ENCODE measurements at regions not wholly inside any gene's neighbourhood (a gene's known extent, or its start where the extent isn't known, plus 50 kb on each side); places are given as distances from the start of the nearest gene placed in this dataset.

DNA sequence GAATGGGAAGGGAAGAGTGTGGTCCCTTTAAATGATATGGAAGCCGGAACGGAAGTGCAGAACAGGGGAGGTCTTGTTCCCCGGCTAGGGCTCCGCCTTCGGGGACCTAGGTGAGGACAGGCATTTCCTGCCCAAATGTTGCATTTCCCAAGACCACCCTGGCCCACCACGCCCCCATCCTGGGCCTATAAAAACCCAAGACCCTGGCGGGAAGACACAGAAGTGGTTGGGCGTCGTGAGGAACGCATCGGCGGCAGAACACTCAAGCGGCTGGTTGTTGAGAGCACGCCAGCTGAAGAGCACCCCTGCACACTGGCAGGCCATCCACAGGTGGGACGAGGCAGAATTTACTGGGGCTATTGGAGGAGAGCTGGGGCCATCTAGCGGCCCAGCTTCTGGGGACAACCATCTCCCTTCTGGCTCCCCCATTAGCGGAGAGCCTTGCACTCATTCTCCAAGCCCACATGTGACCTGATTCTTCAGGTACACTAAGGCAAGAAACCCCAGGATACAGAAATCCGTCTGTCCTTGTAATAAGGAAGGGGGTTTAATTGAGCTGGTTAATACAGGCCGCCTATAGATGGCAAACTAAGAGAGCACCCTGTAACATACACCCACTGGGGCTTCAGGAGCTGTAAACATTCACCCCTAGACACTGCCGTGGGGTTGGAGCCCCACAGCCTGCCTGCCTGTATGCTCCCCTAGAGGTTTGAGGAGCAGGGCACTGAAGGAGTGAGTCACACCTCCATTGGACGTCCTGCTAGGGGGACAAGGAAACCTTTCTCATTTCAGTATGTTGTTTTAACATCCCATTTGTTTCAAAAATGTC is 1327.9 kb downstream of the BRINP3 start:
- Histone ChIP-seq H3K9ac (ENCODE audit: insufficient read length) (no peak overlapping the region), H3K36me3 (ENCODE audit: insufficient read depth, low read length) (no peaks in the 10 kb centered on the region), H3K4me3 (no peak overlapping the region), H3K27ac (no peak overlapping the region), H3K9me3 (ENCODE audit: low read depth, low read length) (no peaks in the 10 kb centered on the region)
- TF ChIP-seq EZH2 (IDR thresholded peaks at IDR 0.05), result no peak
- TF ChIP-seq FOXP2 (optimal IDR thresholded peaks at IDR 0.05; ENCODE audit: control extremely low read depth, extremely low read length, insufficient read depth), result no peak
- DNase-seq (ENCODE audit: low read depth, low spot score), result no peak

DNA sequence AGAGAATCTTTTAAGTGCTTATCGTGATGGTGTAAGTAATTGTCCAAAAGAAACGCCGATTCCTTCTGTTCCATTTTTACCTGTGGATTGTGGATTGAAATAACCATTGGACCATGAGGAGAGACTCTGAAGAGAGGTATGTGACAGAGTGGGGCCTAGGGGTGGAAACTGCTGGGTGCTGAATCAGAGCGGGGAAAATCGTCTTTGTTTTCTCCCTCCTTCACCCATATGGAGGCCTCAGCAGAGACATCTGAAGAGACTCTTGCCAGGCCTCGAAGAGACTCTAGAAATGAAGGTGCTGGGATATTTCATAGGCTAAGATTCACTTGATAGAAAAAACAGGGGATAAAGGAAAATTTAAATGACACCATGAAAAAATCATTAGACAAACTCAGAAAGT is 1327.0 kb downstream of the BRINP3 start:
- no peak overlapping the region for H3K9ac ChIP-seq (ENCODE audit: insufficient read length)
- TF ChIP-seq POLR2AphosphoS5 (IDR thresholded peaks at IDR 0.05; ENCODE audit: borderline replicate concordance, low read depth, low read length) (no peak), FOXP2 (optimal IDR thresholded peaks at IDR 0.05; ENCODE audit: control extremely low read depth, extremely low read length, insufficient read depth) (no peak), EZH2 (IDR thresholded peaks at IDR 0.05) (no peak)
- DNase-seq (ENCODE audit: low read depth, low spot score), result no peak

DNA sequence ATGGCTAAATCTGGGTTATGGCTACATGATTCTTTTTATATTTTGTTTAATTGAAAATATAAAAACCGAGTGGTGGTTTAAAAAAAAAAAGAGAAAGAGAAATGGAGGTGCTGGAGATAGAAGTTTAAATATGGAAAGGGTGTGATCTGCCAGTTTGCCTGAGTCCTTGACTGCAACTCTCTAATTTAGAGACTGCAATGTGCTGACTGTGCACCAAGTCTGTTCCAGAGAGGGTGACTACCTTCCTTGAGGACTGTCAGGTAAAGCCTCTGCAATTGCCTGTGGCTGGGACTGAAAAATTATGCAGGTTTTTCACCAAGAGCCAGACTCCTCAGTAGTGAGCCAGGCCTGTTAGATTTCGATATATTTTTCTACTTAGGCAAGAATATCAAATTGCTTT is 1326.3 kb downstream of the BRINP3 start:
- DNase-seq (ENCODE audit: low read depth, low spot score), result no peak
- Histone ChIP-seq H3K36me3 (ENCODE audit: insufficient read depth, low read length) (no peaks in the 10 kb centered on the region), H3K27ac (no peak overlapping the region), H3K9ac (ENCODE audit: insufficient read length) (no peak overlapping the region), H3K4me3 (no peak overlapping the region), H3K9me3 (ENCODE audit: low read depth, low read length) (no peaks in the 10 kb centered on the region)
- TF ChIP-seq POLR2AphosphoS5 (IDR thresholded peaks at IDR 0.05; ENCODE audit: borderline replicate concordance, low read depth, low read length), result no peak
- no peak for TF ChIP-seq EZH2 (IDR thresholded peaks at IDR 0.05)
- no peak for TF ChIP-seq FOXP2 (optimal IDR thresholded peaks at IDR 0.05; ENCODE audit: control extremely low read depth, extremely low read length, insufficient read depth)

More for the DNA sequence above, 1327.0 kb downstream of the BRINP3 start:
- Histone ChIP-seq H3K27ac (no peak overlapping the region), H3K9me3 (ENCODE audit: low read depth, low read length) (no peaks in the 10 kb centered on the region), H3K4me3 (no peak overlapping the region), H3K36me3 (ENCODE audit: insufficient read depth, low read length) (no peaks in the 10 kb centered on the region)

DNA sequence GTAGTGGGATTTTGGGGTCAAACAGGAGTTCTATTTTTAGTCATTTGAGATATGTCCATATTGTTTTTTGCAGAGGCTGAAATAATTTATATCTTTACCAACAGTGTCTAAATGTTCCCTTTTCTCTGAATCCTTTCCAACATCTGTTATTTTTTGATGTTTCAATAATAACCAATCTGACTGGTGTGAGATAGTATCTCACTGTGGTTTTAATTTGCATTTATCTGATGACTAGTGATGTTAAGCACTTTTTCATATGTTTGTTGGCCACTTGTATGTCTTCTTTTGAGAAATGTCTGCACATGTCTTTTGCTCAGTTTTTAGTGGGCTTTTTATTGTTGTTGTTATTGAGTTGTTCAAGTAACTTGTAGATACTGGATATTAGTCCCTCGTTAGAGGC is 1325.0 kb downstream of the BRINP3 start:
- no peak for TF ChIP-seq EZH2 (IDR thresholded peaks at IDR 0.05)
- no peak for TF ChIP-seq POLR2AphosphoS5 (IDR thresholded peaks at IDR 0.05; ENCODE audit: borderline replicate concordance, low read depth, low read length)
- no peak for TF ChIP-seq FOXP2 (optimal IDR thresholded peaks at IDR 0.05; ENCODE audit: control extremely low read depth, extremely low read length, insufficient read depth)
- DNase-seq (ENCODE audit: low read depth, low spot score), result no peak
- H3K36me3 ChIP-seq (ENCODE audit: insufficient read depth, low read length), result no peaks in the 10 kb centered on the region

DNA sequence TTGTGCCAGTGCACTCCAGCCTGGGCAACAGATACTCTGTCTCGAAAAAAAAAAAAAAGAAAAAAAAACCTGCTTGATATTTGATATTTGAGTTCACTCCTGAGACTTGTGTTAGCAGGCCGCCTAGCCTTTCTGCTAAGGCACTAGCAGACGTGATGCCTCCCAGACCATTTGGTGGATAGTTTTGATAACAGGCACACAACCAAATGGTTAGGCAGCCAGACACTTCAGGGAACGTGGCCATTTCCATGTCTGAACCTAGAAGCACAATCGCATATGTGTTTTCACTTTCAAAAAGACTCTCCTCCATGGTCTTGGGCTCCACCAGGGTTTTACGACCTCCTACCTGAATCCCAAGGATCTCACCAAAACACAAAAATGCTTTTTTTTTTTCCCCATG is 1319.5 kb downstream of the BRINP3 start:
- DNase-seq (ENCODE audit: low read depth, low spot score), result no peak
- TF ChIP-seq FOXP2 (optimal IDR thresholded peaks at IDR 0.05; ENCODE audit: control extremely low read depth, extremely low read length, insufficient read depth) (no peak), POLR2AphosphoS5 (IDR thresholded peaks at IDR 0.05; ENCODE audit: borderline replicate concordance, low read depth, low read length) (no peak), EZH2 (IDR thresholded peaks at IDR 0.05) (no peak)
- Histone ChIP-seq H3K9me3 (ENCODE audit: low read depth, low read length) (no peaks in the 10 kb centered on the region), H3K9ac (ENCODE audit: insufficient read length) (no peak overlapping the region), H3K27ac (no peak overlapping the region), H3K4me3 (no peak overlapping the region), H3K36me3 (ENCODE audit: insufficient read depth, low read length) (no peaks in the 10 kb centered on the region)

More for the DNA sequence above, 1325.0 kb downstream of the BRINP3 start:
- no peak overlapping the region for H3K4me3 ChIP-seq
- H3K27ac ChIP-seq, result no peak overlapping the region
- H3K9me3 ChIP-seq (ENCODE audit: low read depth, low read length), result no peaks in the 10 kb centered on the region
- no peak overlapping the region for H3K9ac ChIP-seq (ENCODE audit: insufficient read length)

DNA sequence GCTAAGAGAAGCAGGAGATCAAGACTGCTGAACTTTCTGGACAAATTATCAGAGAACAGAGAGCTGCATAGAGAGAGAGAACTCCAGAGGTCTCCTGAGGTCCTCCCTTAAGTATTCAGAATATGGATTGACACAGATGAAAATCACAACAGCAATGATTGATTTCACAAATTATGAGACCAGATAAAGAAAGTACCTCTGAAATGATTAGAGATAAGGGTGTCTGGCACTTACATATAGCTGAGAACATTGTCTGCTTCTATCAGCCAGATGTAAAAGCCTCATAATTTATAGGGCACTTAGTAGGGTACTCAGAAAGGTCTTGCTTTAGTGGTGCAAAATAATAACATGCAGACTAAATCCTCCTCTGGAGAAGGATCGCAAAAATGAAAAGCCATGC is 1301.8 kb downstream of the BRINP3 start:
- no peaks in the 10 kb centered on the region for H3K36me3 ChIP-seq (ENCODE audit: insufficient read depth, low read length)
- TF ChIP-seq FOXP2 (optimal IDR thresholded peaks at IDR 0.05; ENCODE audit: control extremely low read depth, extremely low read length, insufficient read depth), result no peak
- TF ChIP-seq EZH2 (IDR thresholded peaks at IDR 0.05), result no peak
- no peak for TF ChIP-seq POLR2AphosphoS5 (IDR thresholded peaks at IDR 0.05; ENCODE audit: borderline replicate concordance, low read depth, low read length)
- H3K9me3 ChIP-seq (ENCODE audit: low read depth, low read length), result no peaks in the 10 kb centered on the region; the same call in 1 of the 2 replicates
- H3K9ac ChIP-seq (ENCODE audit: insufficient read length), result no peak overlapping the region
- H3K4me3 ChIP-seq, result no peak overlapping the region
- no peak overlapping the region for H3K27ac ChIP-seq
- DNase-seq (ENCODE audit: low read depth, low spot score), result no peak

DNA sequence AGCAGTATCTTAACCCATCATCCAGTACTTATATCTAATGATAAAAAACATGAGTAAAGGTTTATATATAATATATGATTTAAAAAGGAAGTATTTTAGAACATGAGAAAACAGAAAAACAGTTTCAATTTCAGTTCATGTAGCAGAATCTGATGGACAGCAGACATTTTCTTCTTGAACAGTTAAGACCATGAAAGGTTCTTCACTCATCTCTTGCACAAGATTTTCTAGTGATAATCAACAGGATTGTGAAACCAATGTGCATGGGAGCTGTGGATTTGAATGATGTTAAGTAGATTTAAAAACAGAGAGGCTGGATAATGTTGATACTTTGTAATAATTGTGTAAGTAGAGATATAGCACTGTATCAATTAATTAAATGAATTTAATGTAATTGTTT is 1297.6 kb downstream of the BRINP3 start:
- no peaks in the 10 kb centered on the region for H3K36me3 ChIP-seq (ENCODE audit: insufficient read depth, low read length)
- H3K9ac ChIP-seq (ENCODE audit: insufficient read length), result no peak overlapping the region
- H3K9me3 ChIP-seq (ENCODE audit: low read depth, low read length), result no peaks in the 10 kb centered on the region; the same call in 1 of the 2 replicates
- no peak overlapping the region for H3K4me3 ChIP-seq
- DNase-seq (ENCODE audit: low read depth, low spot score), result no peak
- TF ChIP-seq POLR2AphosphoS5 (IDR thresholded peaks at IDR 0.05; ENCODE audit: borderline replicate concordance, low read depth, low read length), result no peak
- no peak overlapping the region for H3K27ac ChIP-seq

DNA sequence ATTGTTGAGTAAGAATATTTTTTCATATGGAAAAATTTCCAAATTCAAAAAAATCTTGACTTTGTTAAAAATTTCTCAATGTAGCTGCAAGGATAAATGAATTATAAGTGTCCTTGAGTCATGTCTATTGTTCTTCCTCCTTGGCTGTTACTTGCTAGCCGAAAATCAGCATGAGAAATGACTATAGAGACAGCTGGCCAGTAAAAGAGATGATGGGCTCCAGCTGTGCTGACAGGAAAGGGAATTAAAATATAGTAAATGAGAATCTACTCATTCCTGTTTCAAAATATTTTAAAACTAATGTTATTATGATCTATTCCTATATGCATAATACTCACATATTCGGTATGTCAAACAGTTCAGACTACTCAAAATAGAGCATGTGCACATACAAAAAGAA is 1292.6 kb downstream of the BRINP3 start:
- H3K36me3 ChIP-seq (ENCODE audit: insufficient read depth, low read length), result no peaks in the 10 kb centered on the region
- TF ChIP-seq FOXP2 (optimal IDR thresholded peaks at IDR 0.05; ENCODE audit: control extremely low read depth, extremely low read length, insufficient read depth) (no peak), POLR2AphosphoS5 (IDR thresholded peaks at IDR 0.05; ENCODE audit: borderline replicate concordance, low read depth, low read length) (no peak), EZH2 (IDR thresholded peaks at IDR 0.05) (no peak)
- H3K4me3 ChIP-seq, result peak overlapping the region; percentile 20
- no peak overlapping the region for H3K9ac ChIP-seq (ENCODE audit: insufficient read length)
- H3K27ac ChIP-seq, result peak overlapping the region; percentile 52; the same call in 1 of the 2 replicates
- peaks cover 3% of the 10 kb centered on the region; the same call in 1 of the 2 replicates for H3K9me3 ChIP-seq (ENCODE audit: low read depth, low read length)
- DNase-seq (ENCODE audit: low read depth, low spot score), result peak; percentile 26

Measured in SK-N-MC (cell line).